ENCODE measurements at regions not wholly inside any gene's neighbourhood (a gene's known extent, or its start where the extent isn't known, plus 50 kb on each side); places are given as distances from the start of the nearest gene placed in this dataset.

GRCh38 chr16:74219706-74220105 lies 76.9 kb upstream of the PSMD7 start:
- Histone ChIP-seq H3K27me3 (no peaks in the 10 kb centered on the region), H3K9me3 (no peaks in the 10 kb centered on the region), H3K27ac (no peak overlapping the region), H3K4me1 (no peaks in the 10 kb centered on the region), H3K36me3 (no peaks in the 10 kb centered on the region), H3K4me3 (no peak overlapping the region)
- no peak for DNase-seq (ENCODE audit: low spot score in 2 of 2)
- WGBS, 2 donors, result 84 to 87% methylated on average over 1 of the region's 1 CpG
- TF ChIP-seq POLR2A (IDR thresholded peaks at IDR 0.05) (no peak), EP300 (IDR thresholded peaks at IDR 0.05) (no peak), CTCF (IDR thresholded peaks at IDR 0.05) (no peak)

- H3K4me1 ChIP-seq, result no peaks in the 10 kb centered on the region
- no peak for DNase-seq (ENCODE audit: low spot score in 2 of 2)
- H3K27me3 ChIP-seq, result no peaks in the 10 kb centered on the region
- no peak for TF ChIP-seq POLR2A (IDR thresholded peaks at IDR 0.05)
- no peak for TF ChIP-seq CTCF (IDR thresholded peaks at IDR 0.05)
- no peak overlapping the region for H3K4me3 ChIP-seq
- no peaks in the 10 kb centered on the region for H3K9me3 ChIP-seq
- WGBS, 2 donors, result 63 to 76% methylated on average over 7 of the region's 7 CpGs
- no peak overlapping the region for H3K27ac ChIP-seq
- no peaks in the 10 kb centered on the region for H3K36me3 ChIP-seq
These were observed 77.7 kb upstream of the PSMD7 start for GRCh38 chr16:74218871-74219270.

GRCh38 chr16:74216319-74216718 lies 80.3 kb upstream of the PSMD7 start:
- DNase-seq (ENCODE audit: low spot score in 2 of 2), result no peak
- Histone ChIP-seq H3K27me3 (no peaks in the 10 kb centered on the region), H3K27ac (no peak overlapping the region), H3K4me1 (no peaks in the 10 kb centered on the region), H3K36me3 (no peaks in the 10 kb centered on the region), H3K9me3 (no peaks in the 10 kb centered on the region), H3K4me3 (no peak overlapping the region)
- 90% methylated on average over 4 of the region's 4 CpGs for WGBS, 2 donors
- TF ChIP-seq EP300 (IDR thresholded peaks at IDR 0.05) (no peak), CTCF (IDR thresholded peaks at IDR 0.05) (no peak), POLR2A (IDR thresholded peaks at IDR 0.05) (no peak)

- WGBS, 2 donors, result 77 to 88% methylated on average over 6 of the region's 6 CpGs
- H3K4me1 ChIP-seq, result no peaks in the 10 kb centered on the region
- H3K4me3 ChIP-seq, result no peak overlapping the region
- H3K9me3 ChIP-seq, result no peaks in the 10 kb centered on the region
- DNase-seq (ENCODE audit: low spot score in 2 of 2), result no peak
- H3K27ac ChIP-seq, result no peak overlapping the region
- TF ChIP-seq CTCF (IDR thresholded peaks at IDR 0.05) (no peak), POLR2A (IDR thresholded peaks at IDR 0.05) (no peak), EP300 (IDR thresholded peaks at IDR 0.05) (no peak)
- H3K27me3 ChIP-seq, result no peaks in the 10 kb centered on the region
- H3K36me3 ChIP-seq, result no peaks in the 10 kb centered on the region
These were observed 81.4 kb upstream of the PSMD7 start for GRCh38 chr16:74215249-74215648.

GRCh38 chr16:74213372-74213771 lies 83.2 kb upstream of the PSMD7 start:
- Histone ChIP-seq H3K9me3 (no peaks in the 10 kb centered on the region), H3K4me1 (no peaks in the 10 kb centered on the region), H3K27me3 (no peaks in the 10 kb centered on the region), H3K4me3 (no peak overlapping the region), H3K36me3 (no peaks in the 10 kb centered on the region), H3K27ac (no peak overlapping the region)
- no peak for DNase-seq (ENCODE audit: low spot score in 2 of 2)
- TF ChIP-seq POLR2A (IDR thresholded peaks at IDR 0.05) (no peak), CTCF (IDR thresholded peaks at IDR 0.05) (no peak), EP300 (IDR thresholded peaks at IDR 0.05) (no peak)
- 71 to 72% methylated on average over 3 of the region's 3 CpGs for WGBS, 2 donors

All from tibial nerve (tissue), 4 donors.